HepG2 (cell line): ENCODE measurements at regions not wholly inside any gene's neighbourhood (a gene's known extent, or its start where the extent isn't known, plus 50 kb on each side); places are given as distances from the start of the nearest gene placed in this dataset.

Experiments used
- ATAC-seq: fragments of 200-7000 bp; cut with Tn5 transposase; 3 replicates; pipeline ENCODE4 v1.9.1; 2020; ENCODE audit warnings: mild to moderate bottlenecking, moderate library complexity
- BruUV-seq: library from RNA; stranded (reverse); fragments of 400-500 nt; replicated peaks from 2 replicates; lab custom pipeline; 2021; lab: Mats Ljungman, UMichigan
- CTCF ChIA-PET: fragments of 300-600 bp; formaldehyde crosslinking; extraction: SDS; loops from one replicate; lab custom pipeline; 2021; ENCODE audit warnings: low total read pairs, inconsistent platforms, low intra/inter-chr PET ratio; lab: Yijun Ruan, JAX
- POLR2A ChIA-PET: fragments of 350-600 bp; sonication (Branson Sonifier 250); formaldehyde crosslinking; loops from one replicate; lab custom pipeline; 2020; ENCODE audit warnings: antibody characterized with exemption, inconsistent platforms; lab: Yijun Ruan, JAX
- DNase-seq: peaks from one replicate; pipeline ENCODE4 v3.0.0-alpha.2; 2015; ENCODE audit warnings: low spot score
- FAIRE-seq: peaks from 3 replicates; lab custom pipeline; 2011; peaks lifted over from hg19 to GRCh38; lab: Jason Lieb, UNC
- H2AFZ ChIP-seq: one replicate; pipeline ENCODE4 v1.6.1; 2011; ENCODE audit warnings: low read length, inconsistent platforms
- H3K27ac ChIP-seq: fragments of 300-600 bp; 3 replicates; pipeline ENCODE4 v1.8.0; 2011; ENCODE audit warnings: mixed run types, mild to moderate bottlenecking, mixed read lengths, low read length, inconsistent platforms; ENCODE audit not compliant: insufficient read depth; ENCODE audit errors: extremely low read length
- H3K27me3 ChIP-seq, 2 experiments: fragments of 200-600 bp in 1 of 2; 2 replicates in 1 of 2; 3 replicates in 1 of 2; pipeline versions ENCODE4 v1.6.0 to v1.8.0; 2011; ENCODE audit warnings: low read length in 2 of 2, mild to moderate bottlenecking in 2 of 2, moderate library complexity in 2 of 2, inconsistent platforms in 1 of 2; ENCODE audit not compliant: insufficient read depth in 2 of 2, control insufficient read depth in 1 of 2
- H3K36me3 ChIP-seq, 2 experiments: fragments of 200-600 bp in 1 of 2; replicated peaks in 1 of 2; 2 replicates in 1 of 2; 3 replicates in 1 of 2; pipeline versions ENCODE4 v1.5.1 to v1.8.0; 2011; ENCODE audit warnings: low read length in 2 of 2, inconsistent platforms in 1 of 2; ENCODE audit not compliant: insufficient read depth in 2 of 2, control insufficient read depth in 1 of 2
- H3K4me1 ChIP-seq: 2 replicates; pipeline ENCODE4 v1.5.1; 2012; ENCODE audit warnings: low read length, inconsistent platforms; ENCODE audit not compliant: insufficient read depth
- H3K4me2 ChIP-seq: 2 replicates; pipeline ENCODE4 v1.6.0; 2011; ENCODE audit warnings: low read depth, low read length, inconsistent platforms
- H3K4me3 ChIP-seq, 3 experiments: fragments of 200-600 bp in 1 of 3; sonication (generic), shearing (Covaris generic) in 1 of 3; replicated peaks in 1 of 3; 2 replicates each; pipeline ENCODE4 v1.5.1; 2011 to 2016; ENCODE audit warnings: low read length in 3 of 3, inconsistent platforms in 2 of 3, low read depth in 2 of 3, mild to moderate bottlenecking in 2 of 3, control low read depth in 1 of 3, mixed read lengths in 1 of 3; ENCODE audit not compliant: insufficient read depth in 1 of 3
- H3K79me2 ChIP-seq: one replicate; pipeline ENCODE4 v1.6.1; 2011; ENCODE audit warnings: low read length, inconsistent platforms; ENCODE audit not compliant: insufficient read depth
- H3K9ac ChIP-seq: 2 replicates; pipeline ENCODE4 v1.6.0; 2011; ENCODE audit warnings: mild to moderate bottlenecking, low read depth, low read length, inconsistent platforms; ENCODE audit not compliant: insufficient read depth
- H3K9me3 ChIP-seq: 2 replicates; pipeline ENCODE4 v1.5.1; 2012; ENCODE audit warnings: mild to moderate bottlenecking, low read length
- H4K20me1 ChIP-seq: 2 replicates; pipeline ENCODE4 v1.6.0; 2011; ENCODE audit warnings: inconsistent platforms, mild to moderate bottlenecking, low read length, moderate library complexity; ENCODE audit not compliant: insufficient read depth
- AGO1 ChIP-seq: fragments of 200-400 bp; formaldehyde crosslinking; IDR thresholded peaks from 2 replicates; pipeline ENCODE4 v1.6.1; 2017; ENCODE audit warnings: mild to moderate bottlenecking, low read depth, low read length, moderate library complexity; ENCODE audit not compliant: poor library complexity, severe bottlenecking
- EHMT2 ChIP-seq: fragments of 200-600 bp; sonication (generic); IDR thresholded peaks from 2 replicates; pipeline ENCODE4 v1.7.0; 2017; ENCODE audit warnings: antibody characterized with exemption, low read depth, low read length, borderline replicate concordance
- HNRNPH1 ChIP-seq: fragments of 200-400 bp; formaldehyde crosslinking; optimal IDR thresholded peaks from 2 replicates; pipeline ENCODE3; 2017; ENCODE audit warnings: mild to moderate bottlenecking, low read depth, low read length
- NCOA1 ChIP-seq: sonication (generic); formaldehyde crosslinking; IDR thresholded peaks from 2 replicates; pipeline ENCODE4 v1.9.0; 2021; ENCODE audit warnings: missing genetic modification reagents
- ONECUT2 ChIP-seq: sonication (generic); formaldehyde crosslinking; IDR thresholded peaks from 2 replicates; pipeline ENCODE4 v1.4.0; 2020; ENCODE audit warnings: missing genetic modification reagents
- RAD21 ChIP-seq: fragments of 450-650 bp; formaldehyde crosslinking; IDR thresholded peaks from 2 replicates; pipeline ENCODE4 v1.5.0; 2020; ENCODE audit warnings: mild to moderate bottlenecking
- SRY ChIP-seq: sonication (generic); formaldehyde crosslinking; IDR thresholded peaks from 2 replicates; pipeline ENCODE4 v1.8.0; 2022; ENCODE audit warnings: mild to moderate bottlenecking, missing genetic modification reagents
- ZC3H4 ChIP-seq: sonication (generic); formaldehyde crosslinking; IDR thresholded peaks from 2 replicates; pipeline ENCODE4 v1.4.0; 2020; ENCODE audit warnings: missing genetic modification reagents, borderline replicate concordance
- ZNF547 ChIP-seq: sonication (generic); formaldehyde crosslinking; IDR thresholded peaks from 2 replicates; pipeline ENCODE4 v1.5.1; 2020; ENCODE audit warnings: mild to moderate bottlenecking, missing genetic modification reagents
- WGBS: methylation state at CpG from one replicate; pipeline ENCODE4 v1.1.6; 2017; ENCODE audit warnings: low lambda C conversion rate; 5-methylcytosine and 5-hydroxymethylcytosine counted together
- in situ Hi-C: cut with HindIII; loops from 2 replicates; pipeline ENCODE4 v1.10.0; 2017; ENCODE audit warnings: low pct_unique_long_range_greater_than_20kb; ENCODE audit not compliant: extremely low pct_ligation_motif_present
- intact Hi-C: fragments of 100-400 bp; cut with micrococcal nuclease; formaldehyde crosslinking; loops from one replicate; pipeline ENCODE4 v1.10.0; 2022; ENCODE audit not compliant: unreplicated experiment
- TF ChIP-seq, protein P1 (sequence below): sonication (generic); formaldehyde crosslinking; IDR thresholded peaks from 2 replicates; pipeline ENCODE4 v1.8.1; 2022; ENCODE audit warnings: low read depth, mild to moderate bottlenecking, missing genetic modification reagents
- TF ChIP-seq, protein P2 (sequence below), 2 experiments: sonication (generic) in 1 of 2; formaldehyde crosslinking in 1 of 2; IDR thresholded peaks; 2 replicates each; pipeline versions ENCODE4 v1.6.1 to v1.9.0; 2014 to 2022; ENCODE audit warnings: antibody characterized with exemption in 1 of 2, borderline replicate concordance in 1 of 2, inconsistent platforms in 1 of 2, low read depth in 1 of 2, missing genetic modification reagents in 1 of 2
- TF ChIP-seq, protein P3 (sequence below): IDR thresholded peaks from 2 replicates; pipeline ENCODE4 v1.6.1; 2016; ENCODE audit warnings: missing compliant biosample characterization, missing genetic modification reagents, borderline replicate concordance

GRCh38 chr3:107221856-107222255 is 155.4 kb upstream of the CCDC54 start (continued):
- no peak for TF ChIP-seq HNRNPH1
- TF ChIP-seq RAD21, result no peak
- TF ChIP-seq, protein P1, sequence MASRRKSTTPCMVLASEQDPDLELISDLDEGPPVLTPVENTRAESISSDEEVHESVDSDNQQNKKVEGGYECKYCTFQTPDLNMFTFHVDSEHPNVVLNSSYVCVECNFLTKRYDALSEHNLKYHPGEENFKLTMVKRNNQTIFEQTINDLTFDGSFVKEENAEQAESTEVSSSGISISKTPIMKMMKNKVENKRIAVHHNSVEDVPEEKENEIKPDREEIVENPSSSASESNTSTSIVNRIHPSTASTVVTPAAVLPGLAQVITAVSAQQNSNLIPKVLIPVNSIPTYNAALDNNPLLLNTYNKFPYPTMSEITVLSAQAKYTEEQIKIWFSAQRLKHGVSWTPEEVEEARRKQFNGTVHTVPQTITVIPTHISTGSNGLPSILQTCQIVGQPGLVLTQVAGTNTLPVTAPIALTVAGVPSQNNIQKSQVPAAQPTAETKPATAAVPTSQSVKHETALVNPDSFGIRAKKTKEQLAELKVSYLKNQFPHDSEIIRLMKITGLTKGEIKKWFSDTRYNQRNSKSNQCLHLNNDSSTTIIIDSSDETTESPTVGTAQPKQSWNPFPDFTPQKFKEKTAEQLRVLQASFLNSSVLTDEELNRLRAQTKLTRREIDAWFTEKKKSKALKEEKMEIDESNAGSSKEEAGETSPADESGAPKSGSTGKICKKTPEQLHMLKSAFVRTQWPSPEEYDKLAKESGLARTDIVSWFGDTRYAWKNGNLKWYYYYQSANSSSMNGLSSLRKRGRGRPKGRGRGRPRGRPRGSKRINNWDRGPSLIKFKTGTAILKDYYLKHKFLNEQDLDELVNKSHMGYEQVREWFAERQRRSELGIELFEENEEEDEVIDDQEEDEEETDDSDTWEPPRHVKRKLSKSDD (CRISPR knock-in tag), result no peak
- no peak for TF ChIP-seq ONECUT2

- Histone ChIP-seq H3K9me3 (no peaks in the 10 kb centered on the region), H3K79me2 (no peaks in the 10 kb centered on the region), H3K4me1 (no peaks in the 10 kb centered on the region), H3K9ac (no peak overlapping the region), H3K36me3 (no peaks in the 10 kb centered on the region), H2AFZ (no peak overlapping the region), H3K4me2 (no peak overlapping the region), H3K27ac (no peak overlapping the region), H3K4me3 (no peak overlapping the region), H3K27me3 (no peaks in the 10 kb centered on the region), H4K20me1 (no peaks in the 10 kb centered on the region)
- in situ Hi-C loops, result no loop called here
- ChIA-PET CTCF (no interaction called here), POLR2A (no interaction called here)
- FAIRE-seq (no peak), ATAC-seq (no peak), DNase-seq (no peak)
- intact Hi-C loops, result no loop called here
- WGBS, result 0% methylated on average over 4 of the region's 4 CpGs
- BruUV-seq, result no TSS peak
- TF ChIP-seq ZC3H4 (CRISPR knock-in tag) (no peak), AGO1 (no peak), NCOA1 (CRISPR knock-in tag) (no peak), SRY (no peak), EHMT2 (no peak), ZNF547 (CRISPR knock-in tag) (no peak)
- TF ChIP-seq, protein P2, sequence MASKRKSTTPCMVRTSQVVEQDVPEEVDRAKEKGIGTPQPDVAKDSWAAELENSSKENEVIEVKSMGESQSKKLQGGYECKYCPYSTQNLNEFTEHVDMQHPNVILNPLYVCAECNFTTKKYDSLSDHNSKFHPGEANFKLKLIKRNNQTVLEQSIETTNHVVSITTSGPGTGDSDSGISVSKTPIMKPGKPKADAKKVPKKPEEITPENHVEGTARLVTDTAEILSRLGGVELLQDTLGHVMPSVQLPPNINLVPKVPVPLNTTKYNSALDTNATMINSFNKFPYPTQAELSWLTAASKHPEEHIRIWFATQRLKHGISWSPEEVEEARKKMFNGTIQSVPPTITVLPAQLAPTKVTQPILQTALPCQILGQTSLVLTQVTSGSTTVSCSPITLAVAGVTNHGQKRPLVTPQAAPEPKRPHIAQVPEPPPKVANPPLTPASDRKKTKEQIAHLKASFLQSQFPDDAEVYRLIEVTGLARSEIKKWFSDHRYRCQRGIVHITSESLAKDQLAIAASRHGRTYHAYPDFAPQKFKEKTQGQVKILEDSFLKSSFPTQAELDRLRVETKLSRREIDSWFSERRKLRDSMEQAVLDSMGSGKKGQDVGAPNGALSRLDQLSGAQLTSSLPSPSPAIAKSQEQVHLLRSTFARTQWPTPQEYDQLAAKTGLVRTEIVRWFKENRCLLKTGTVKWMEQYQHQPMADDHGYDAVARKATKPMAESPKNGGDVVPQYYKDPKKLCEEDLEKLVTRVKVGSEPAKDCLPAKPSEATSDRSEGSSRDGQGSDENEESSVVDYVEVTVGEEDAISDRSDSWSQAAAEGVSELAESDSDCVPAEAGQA (IDR thresholded peaks at IDR 0.05; ENCODE audit: low read depth), result no peak
- TF ChIP-seq, protein P2 (CRISPR knock-in tag; IDR thresholded peaks at IDR 0.05; ENCODE audit: borderline replicate concordance), result no peak
- TF ChIP-seq, protein P3, sequence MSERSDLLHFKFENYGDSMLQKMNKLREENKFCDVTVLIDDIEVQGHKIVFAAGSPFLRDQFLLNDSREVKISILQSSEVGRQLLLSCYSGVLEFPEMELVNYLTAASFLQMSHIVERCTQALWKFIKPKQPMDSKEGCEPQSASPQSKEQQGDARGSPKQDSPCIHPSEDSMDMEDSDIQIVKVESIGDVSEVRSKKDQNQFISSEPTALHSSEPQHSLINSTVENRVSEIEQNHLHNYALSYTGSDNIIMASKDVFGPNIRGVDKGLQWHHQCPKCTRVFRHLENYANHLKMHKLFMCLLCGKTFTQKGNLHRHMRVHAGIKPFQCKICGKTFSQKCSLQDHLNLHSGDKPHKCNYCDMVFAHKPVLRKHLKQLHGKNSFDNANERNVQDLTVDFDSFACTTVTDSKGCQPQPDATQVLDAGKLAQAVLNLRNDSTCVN (CRISPR knock-in tag), result no peak
These were observed 154.3 kb upstream of the CCDC54 start for GRCh38 chr3:107222907-107223306.
